T-cell (primary cell): ENCODE measurements at regions not wholly inside any gene's neighbourhood (a gene's known extent, or its start where the extent isn't known, plus 50 kb on each side); places are given as distances from the start of the nearest gene placed in this dataset.

Source experiments
- ATAC-seq, 4 experiments: fragments of 200-7000 bp in 3 of 4; fragments of 150-1000 bp in 1 of 4; cut with Tn5 transposase; replicated peaks in 1 of 4; 1 replicate in 3 of 4; 2 replicates in 1 of 4; pipeline ENCODE4 v1.10.0; 2021; ENCODE audit warnings: moderate library complexity in 3 of 4, mild to moderate bottlenecking in 2 of 4, moderate number of reproducible peaks in 1 of 4
- CTCF ChIA-PET, 2 donors: fragments of 300-600 bp; sonication (Branson Sonifier 250); formaldehyde crosslinking; loops; one replicate each; lab custom pipeline; 2022; ENCODE audit warnings: antibody characterized with exemption in 2 of 2; lab: Charles Lee
- POLR2A ChIA-PET, 2 donors: fragments of 300-600 bp; sonication (Branson Sonifier 250); formaldehyde crosslinking; loops; one replicate each; lab custom pipeline; 2022; ENCODE audit warnings: antibody characterized with exemption in 2 of 2; lab: Charles Lee
- DNase-seq, 35 experiments: peaks; one replicate each; pipeline versions ENCODE4 v3.0.0 to v3.0.0-alpha.2; 2013 to 2023
- H3K27ac ChIP-seq: one replicate; pipeline ENCODE4 v1.5.1; 2013; ENCODE audit warnings: low read length
- H3K27me3 ChIP-seq, 2 experiments: replicated peaks in 1 of 2; 1 replicate in 1 of 2; 2 replicates in 1 of 2; pipeline versions ENCODE4 v1.6.1 to v1.7.0; 2013; ENCODE audit warnings: low read length in 1 of 2, mixed read lengths in 1 of 2; ENCODE audit not compliant: control insufficient read depth in 2 of 2, insufficient read depth in 2 of 2; ENCODE audit errors: extremely low read depth in 1 of 2
- H3K36me3 ChIP-seq, 2 donors: 1 replicate in 1 of 2; 2 replicates in 1 of 2; pipeline versions ENCODE4 v1.6.1 to v1.7.0; 2013; ENCODE audit warnings: low read length in 1 of 2; ENCODE audit not compliant: control insufficient read depth in 2 of 2, insufficient read depth in 1 of 2; ENCODE audit errors: extremely low read depth in 1 of 2
- H3K4me1 ChIP-seq, 2 experiments: 1 replicate in 1 of 2; 2 replicates in 1 of 2; pipeline versions ENCODE4 v1.6.1 to v1.7.0; 2013; ENCODE audit warnings: low read length in 2 of 2, mixed read lengths in 1 of 2; ENCODE audit not compliant: insufficient read depth in 2 of 2, control insufficient read depth in 1 of 2; ENCODE audit errors: extremely low read depth in 1 of 2
- H3K4me3 ChIP-seq, 2 donors: 1 replicate in 1 of 2; 2 replicates in 1 of 2; pipeline versions ENCODE4 v1.5.1 to v1.7.0; 2013; ENCODE audit warnings: mild to moderate bottlenecking in 2 of 2, low read length in 1 of 2, moderate library complexity in 1 of 2; ENCODE audit not compliant: control insufficient read depth in 1 of 2; ENCODE audit errors: extremely low read depth in 1 of 2
- H3K9me3 ChIP-seq: 2 replicates; pipeline ENCODE4 v1.7.0; 2013
- H3K27ac Mint-ChIP-seq, 2 donors: one replicate each; pipeline ENCODE4 v1.8.0; 2020 to 2021; ENCODE audit warnings: mild to moderate bottlenecking in 2 of 2, mixed read lengths in 2 of 2
- H3K27me3 Mint-ChIP-seq, 2 donors: one replicate each; pipeline ENCODE4 v1.8.0; 2021 to 2022; ENCODE audit warnings: mixed read lengths in 2 of 2
- H3K36me3 Mint-ChIP-seq: one replicate; pipeline ENCODE4 v1.8.0; 2021; ENCODE audit warnings: mixed read lengths
- H3K4me1 Mint-ChIP-seq, 3 donors: one replicate each; pipeline ENCODE4 v1.8.0; 2020 to 2022; ENCODE audit warnings: mixed read lengths in 3 of 3, mild to moderate bottlenecking in 1 of 3
- H3K4me3 Mint-ChIP-seq, 3 donors: one replicate each; pipeline ENCODE4 v1.8.0; 2020 to 2022; ENCODE audit warnings: mild to moderate bottlenecking in 3 of 3, mixed read lengths in 3 of 3, moderate library complexity in 3 of 3
- H3K9me3 Mint-ChIP-seq, 3 donors: one replicate each; pipeline ENCODE4 v1.8.0; 2020 to 2022; ENCODE audit warnings: mixed read lengths in 3 of 3
- WGBS: methylation state at CpG from one replicate; pipeline ENCODE4 v1.1.5; 2013; ENCODE audit warnings: missing lambda C conversion rate; ENCODE audit not compliant: insufficient coverage; 5-methylcytosine and 5-hydroxymethylcytosine counted together

DNA sequence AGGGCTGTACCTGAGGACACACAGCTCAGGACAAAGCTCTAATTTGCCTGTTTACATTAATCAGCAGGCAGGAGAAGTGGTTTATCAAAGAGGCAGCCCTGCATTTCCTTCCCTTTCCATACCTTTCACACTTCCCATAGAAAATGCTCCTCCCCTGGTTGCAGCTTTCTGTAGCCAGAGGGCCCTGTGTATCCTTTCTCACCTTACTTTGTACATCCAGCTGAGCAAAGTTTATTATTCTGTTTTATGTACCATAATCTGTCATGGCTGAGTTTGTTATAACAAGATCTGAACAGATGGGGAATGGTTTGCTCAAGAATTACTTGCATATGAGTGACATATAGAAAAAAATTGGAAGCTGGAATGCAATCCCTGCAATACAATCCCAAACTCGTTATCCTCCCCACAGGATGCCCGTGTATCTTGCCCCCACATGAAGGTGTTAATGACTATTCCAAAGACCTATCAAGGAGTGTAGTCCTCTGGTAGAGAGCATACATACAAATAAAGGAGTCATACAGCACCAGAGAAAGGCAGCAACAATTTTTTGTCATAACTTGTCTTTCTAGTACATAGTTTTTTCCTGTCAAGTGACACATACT, 1025.8 kb upstream of the KLHL29 start:
- ChIA-PET CTCF (no interaction called here), POLR2A (no interaction called here)
- ATAC-seq, result no peak
- no peaks in the 10 kb centered on the region for H3K27me3 Mint-ChIP-seq
- H3K27ac ChIP-seq, result no peak overlapping the region
- peaks cover 4 to 14% (median 8%) of the 10 kb centered on the region in 3 donors for H3K9me3 Mint-ChIP-seq
- H3K4me1 ChIP-seq, result no peaks in the 10 kb centered on the region
- H3K4me3 Mint-ChIP-seq, result no peak overlapping the region
- no peaks in the 10 kb centered on the region for H3K27me3 ChIP-seq
- H3K36me3 ChIP-seq, result no peaks in the 10 kb centered on the region
- WGBS, result no CpG with 5 or more reads among the region's 2 CpGs
- DNase-seq, result no peak
- H3K27ac Mint-ChIP-seq, result no peak overlapping the region
- no peaks in the 10 kb centered on the region for H3K9me3 ChIP-seq
- H3K4me1 Mint-ChIP-seq, result no peaks in the 10 kb centered on the region
- no peaks in the 10 kb centered on the region for H3K36me3 Mint-ChIP-seq
- no peak overlapping the region for H3K4me3 ChIP-seq

GRCh38 chr2:22360735-22361374, 1024.1 kb upstream of the KLHL29 start:
- no peaks in the 10 kb centered on the region for H3K36me3 ChIP-seq
- ChIA-PET POLR2A (no interaction called here), CTCF (no interaction called here)
- Mint-ChIP-seq H3K4me1 (no peaks in the 10 kb centered on the region), H3K27ac (no peak overlapping the region), H3K9me3 (peaks cover 4 to 22% (median 8%) of the 10 kb centered on the region in 3 donors), H3K4me3 (no peak overlapping the region), H3K27me3 (no peaks in the 10 kb centered on the region), H3K36me3 (no peaks in the 10 kb centered on the region)
- DNase-seq (no peak), ATAC-seq (no peak)
- H3K4me3 ChIP-seq, result no peak overlapping the region
- no peaks in the 10 kb centered on the region for H3K4me1 ChIP-seq
- no peaks in the 10 kb centered on the region for H3K9me3 ChIP-seq
- no peak overlapping the region for H3K27ac ChIP-seq
- WGBS, result 70% methylated on average over 2 of the region's 4 CpGs
- no peaks in the 10 kb centered on the region for H3K27me3 ChIP-seq

GRCh38 chr2:22361571-22361970, 1023.4 kb upstream of the KLHL29 start:
- H3K27me3 Mint-ChIP-seq, result no peaks in the 10 kb centered on the region
- H3K4me3 Mint-ChIP-seq, result no peak overlapping the region
- CTCF ChIA-PET, result no interaction called here
- ATAC-seq (no peak), DNase-seq (no peak)
- no peaks in the 10 kb centered on the region for H3K27me3 ChIP-seq
- no peak overlapping the region for H3K27ac Mint-ChIP-seq
- no CpG with 5 or more reads among the region's 2 CpGs for WGBS
- POLR2A ChIA-PET, result no interaction called here
- H3K36me3 ChIP-seq, result no peaks in the 10 kb centered on the region
- H3K4me1 Mint-ChIP-seq, result no peaks in the 10 kb centered on the region
- H3K4me3 ChIP-seq, result no peak overlapping the region
- H3K9me3 ChIP-seq, result no peaks in the 10 kb centered on the region
- no peaks in the 10 kb centered on the region for H3K4me1 ChIP-seq
- H3K27ac ChIP-seq, result no peak overlapping the region
- no peaks in the 10 kb centered on the region for H3K36me3 Mint-ChIP-seq
- H3K9me3 Mint-ChIP-seq, result peaks cover 4 to 22% (median 8%) of the 10 kb centered on the region in 3 donors

DNA sequence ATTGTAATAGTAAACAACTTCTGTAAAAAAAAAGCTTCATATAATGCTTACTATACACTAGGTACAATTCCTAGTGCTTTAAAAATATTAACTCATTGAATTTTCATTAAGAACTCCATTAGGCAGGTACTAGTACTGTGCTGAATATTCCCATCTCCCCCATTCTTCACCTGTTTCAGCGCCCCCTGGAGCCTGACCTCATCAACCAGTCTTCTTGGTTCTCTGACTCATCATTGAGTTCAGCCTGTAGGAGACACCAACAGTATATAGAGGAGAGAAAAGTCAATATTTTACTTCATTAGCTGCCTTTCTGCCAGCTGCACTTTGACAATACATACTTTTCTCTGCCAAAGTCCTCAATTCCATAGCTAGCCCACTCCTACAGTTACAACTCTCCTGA, 1009.9 kb upstream of the KLHL29 start:
- H3K4me1 Mint-ChIP-seq, result no peaks in the 10 kb centered on the region
- POLR2A ChIA-PET, result no interaction called here
- CTCF ChIA-PET, result no interaction called here
- H3K36me3 Mint-ChIP-seq, result no peaks in the 10 kb centered on the region
- Histone ChIP-seq H3K4me3 (no peak overlapping the region), H3K36me3 (no peaks in the 10 kb centered on the region), H3K9me3 (no peaks in the 10 kb centered on the region), H3K4me1 (no peaks in the 10 kb centered on the region), H3K27me3 (no peaks in the 10 kb centered on the region), H3K27ac (no peak overlapping the region)
- ATAC-seq (no peak), DNase-seq (no peak)
- H3K4me3 Mint-ChIP-seq, result no peak overlapping the region
- no CpG with 5 or more reads among the region's 1 CpG for WGBS
- peaks cover 0 to 27% (median 14%) of the 10 kb centered on the region in 3 donors for H3K9me3 Mint-ChIP-seq
- no peak overlapping the region for H3K27ac Mint-ChIP-seq
- H3K27me3 Mint-ChIP-seq, result no peaks in the 10 kb centered on the region

GRCh38 chr2:22377268-22377667, 1007.7 kb upstream of the KLHL29 start:
- Mint-ChIP-seq H3K27me3 (no peaks in the 10 kb centered on the region), H3K4me1 (no peaks in the 10 kb centered on the region), H3K27ac (no peak overlapping the region), H3K36me3 (no peaks in the 10 kb centered on the region), H3K4me3 (no peak overlapping the region), H3K9me3 (peaks cover 0 to 20% (median 4%) of the 10 kb centered on the region in 3 donors)
- ChIA-PET POLR2A (no interaction called here), CTCF (no interaction called here)
- ATAC-seq (no peak), DNase-seq (no peak)
- Histone ChIP-seq H3K27ac (no peak overlapping the region), H3K4me1 (no peaks in the 10 kb centered on the region), H3K36me3 (no peaks in the 10 kb centered on the region), H3K27me3 (no peaks in the 10 kb centered on the region), H3K4me3 (no peak overlapping the region), H3K9me3 (no peaks in the 10 kb centered on the region)
- WGBS, result 64% methylated on average over 5 of the region's 6 CpGs

DNA sequence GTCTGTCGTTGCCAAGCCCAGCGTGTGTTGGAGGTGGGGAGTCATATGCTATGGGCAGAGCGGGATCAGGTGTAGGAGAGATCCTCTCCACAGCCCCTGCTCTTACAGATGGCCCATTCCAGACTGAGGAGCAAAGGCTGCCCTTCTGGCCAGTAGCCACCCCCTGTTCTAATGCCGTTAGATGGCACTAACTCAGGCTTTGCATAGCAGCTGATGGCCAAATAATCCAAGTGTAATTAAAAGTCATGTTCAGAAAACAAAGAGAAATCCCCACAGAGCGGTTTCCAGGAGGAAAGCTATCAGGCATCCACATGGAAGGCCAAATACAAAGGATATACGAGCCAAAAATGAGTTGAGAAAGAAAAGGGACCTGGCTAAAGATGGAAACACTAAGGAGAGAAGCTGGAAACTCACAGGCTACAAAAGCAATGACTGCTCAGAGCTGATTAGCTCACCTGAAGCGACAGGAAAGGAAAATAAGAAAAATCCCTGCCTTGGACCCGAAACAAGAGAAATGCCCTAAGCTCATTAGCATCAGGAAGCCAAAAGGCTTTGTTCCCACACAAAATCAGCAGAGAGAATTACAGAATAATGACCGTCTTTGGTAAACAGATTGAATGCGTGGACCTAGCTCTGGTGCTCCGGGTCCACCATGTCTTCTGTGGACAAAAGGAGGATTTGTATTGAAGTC, 1002.4 kb upstream of the KLHL29 start:
- no peaks in the 10 kb centered on the region for H3K9me3 ChIP-seq
- no peaks in the 10 kb centered on the region for H3K36me3 Mint-ChIP-seq
- H3K4me1 ChIP-seq, result no peaks in the 10 kb centered on the region
- H3K27me3 ChIP-seq, result no peaks in the 10 kb centered on the region
- H3K27me3 Mint-ChIP-seq, result no peaks in the 10 kb centered on the region
- no peak overlapping the region for H3K4me3 ChIP-seq
- H3K4me3 Mint-ChIP-seq, result no peak overlapping the region
- WGBS, result 78% methylated on average over 5 of the region's 11 CpGs
- no peak for DNase-seq
- no peak overlapping the region for H3K27ac Mint-ChIP-seq
- no peak overlapping the region for H3K27ac ChIP-seq
- no peaks in the 10 kb centered on the region for H3K4me1 Mint-ChIP-seq
- CTCF ChIA-PET, result interaction anchor here in 1 of 2 donors (0.6 kb wide), 1 partner anchor 627 kb away, joined by 8 read pairs; no protein-coding TSS in a partner anchor
- no peak for ATAC-seq
- POLR2A ChIA-PET, result no interaction called here
- H3K36me3 ChIP-seq, result no peaks in the 10 kb centered on the region
- peaks cover 0 to 12% (median 3%) of the 10 kb centered on the region in 3 donors for H3K9me3 Mint-ChIP-seq
